ENCODE measurements at regions not wholly inside any gene's neighbourhood (a gene's known extent, or its start where the extent isn't known, plus 50 kb on each side); places are given as distances from the start of the nearest gene placed in this dataset.

GRCh38 chr3:182683858-182684257, 109.4 kb upstream of the ATP11B start:
- DNase-seq (ENCODE audit: low read depth) = no peak

DNA sequence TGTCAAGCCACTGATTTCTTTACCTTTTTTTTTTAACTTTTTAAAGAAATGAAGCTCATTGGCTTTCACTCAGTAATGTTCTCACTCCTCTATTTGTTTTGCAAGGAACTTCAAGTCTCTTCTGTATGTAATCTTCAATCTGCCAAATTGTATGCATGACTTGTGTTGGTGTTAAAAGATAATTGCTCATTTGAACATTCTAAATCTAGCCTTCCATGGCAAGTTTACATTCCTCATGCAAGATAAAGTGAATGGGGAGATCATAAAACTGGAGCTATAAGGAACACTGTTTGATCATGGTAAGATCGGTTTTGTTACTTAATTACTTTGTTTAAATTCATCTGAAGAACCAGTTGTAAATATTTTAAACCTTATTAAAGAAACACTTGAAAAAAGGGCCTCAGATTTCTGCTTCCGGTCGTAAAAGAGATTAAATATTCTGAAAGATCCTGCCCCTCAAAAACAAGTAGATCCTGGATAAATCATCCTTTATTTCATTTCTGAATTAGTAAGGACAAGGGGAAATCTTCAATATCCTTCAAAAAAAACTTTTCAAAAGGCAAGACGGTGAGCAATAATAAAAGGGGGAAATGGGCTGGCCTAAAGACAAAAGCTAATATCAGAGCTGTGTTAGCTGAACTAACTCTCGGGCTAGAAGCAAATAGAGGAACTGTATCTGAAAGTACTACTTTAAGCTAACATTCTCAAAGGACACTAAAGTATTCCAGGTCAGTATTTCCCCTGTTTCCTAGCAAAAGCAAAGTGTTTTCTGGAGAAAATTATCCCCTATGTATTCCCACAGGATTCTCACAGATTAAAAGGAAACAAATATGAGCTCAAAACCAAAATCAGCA, 107.0 kb upstream of the ATP11B start:
- DNase-seq (ENCODE audit: low read depth) = no peak

DNA sequence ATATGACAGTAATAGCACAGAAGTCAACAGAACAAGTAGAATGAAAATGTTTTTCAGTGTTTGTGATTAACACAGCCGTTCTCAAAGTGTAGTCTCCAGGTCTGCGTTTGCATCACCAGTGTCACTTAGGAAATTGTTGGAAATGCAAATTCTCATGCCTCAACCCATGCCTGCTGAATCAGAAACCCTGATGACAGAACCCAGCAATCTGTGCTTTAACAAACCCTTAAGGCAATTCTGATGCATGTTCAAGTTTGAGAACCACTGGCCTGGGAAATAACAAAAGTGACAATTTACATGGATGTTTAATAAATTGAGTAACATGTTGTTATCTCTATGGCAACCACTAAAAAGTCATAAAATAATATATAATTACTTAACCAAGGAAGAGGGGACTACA, 103.1 kb upstream of the ATP11B start:
- no peak for DNase-seq (ENCODE audit: low read depth)

DNA sequence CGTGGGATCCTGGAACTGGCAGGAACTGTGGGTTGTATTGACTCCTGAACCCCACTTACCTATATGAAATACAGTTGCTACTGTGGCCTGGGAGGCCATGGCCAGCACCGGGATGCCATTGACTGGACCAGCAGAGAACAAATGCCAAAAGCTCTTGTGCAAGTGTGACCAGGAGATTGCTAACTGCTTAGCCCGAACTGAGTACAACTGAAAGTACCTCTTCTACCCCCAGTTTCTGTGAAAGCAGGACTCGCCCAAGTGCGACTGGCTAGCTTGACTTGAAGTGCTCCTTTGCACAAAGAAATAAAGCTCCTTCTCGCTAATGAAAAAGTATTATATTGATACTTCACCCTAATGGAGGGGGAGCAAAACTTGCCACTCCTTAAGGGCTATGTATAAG, 101.3 kb upstream of the ATP11B start:
- DNase-seq (ENCODE audit: low read depth) = no peak

DNA sequence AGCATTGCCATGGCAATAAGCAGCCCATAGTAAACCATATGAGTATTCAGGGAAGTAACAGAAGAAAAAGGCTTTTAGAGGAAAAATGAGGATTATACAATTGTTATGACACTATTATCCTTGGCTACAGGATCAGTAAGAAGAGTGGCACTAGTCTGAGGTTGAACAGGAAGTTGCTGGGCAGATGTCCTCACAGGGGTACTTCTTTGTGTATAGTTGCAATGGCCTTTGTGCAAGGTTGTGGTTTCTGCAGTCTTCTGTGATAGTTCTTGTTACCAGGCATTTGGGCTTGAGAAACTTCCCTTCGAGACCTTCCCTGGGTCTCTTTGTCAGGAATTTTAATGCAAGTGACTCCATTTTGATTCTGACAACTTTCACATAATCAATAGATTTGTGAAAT, 100.6 kb upstream of the ATP11B start:
- DNase-seq (ENCODE audit: low read depth) = no peak

DNA sequence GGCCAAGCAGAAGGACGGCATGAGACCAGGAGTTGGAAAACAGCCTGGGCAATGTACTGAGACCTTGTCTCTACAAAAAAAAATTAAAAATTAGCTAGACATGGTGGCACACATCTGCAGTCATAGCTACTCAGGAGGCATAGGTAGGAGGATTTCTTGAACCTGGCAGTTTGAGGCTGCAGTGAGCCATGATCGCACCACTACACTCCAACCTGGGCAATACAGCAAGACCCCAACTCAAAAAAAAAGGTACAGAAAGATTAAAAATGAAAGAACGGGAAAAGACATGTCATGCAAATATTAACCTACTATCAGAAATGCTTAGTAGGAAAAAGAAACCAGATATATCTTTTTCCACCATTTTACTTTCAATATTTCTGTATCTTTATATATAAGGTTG, 99.6 kb upstream of the ATP11B start:
- DNase-seq (ENCODE audit: low read depth) = no peak

GRCh38 chr3:182696916-182697315, 96.4 kb upstream of the ATP11B start:
- DNase-seq (ENCODE audit: low read depth) = no peak

DNA sequence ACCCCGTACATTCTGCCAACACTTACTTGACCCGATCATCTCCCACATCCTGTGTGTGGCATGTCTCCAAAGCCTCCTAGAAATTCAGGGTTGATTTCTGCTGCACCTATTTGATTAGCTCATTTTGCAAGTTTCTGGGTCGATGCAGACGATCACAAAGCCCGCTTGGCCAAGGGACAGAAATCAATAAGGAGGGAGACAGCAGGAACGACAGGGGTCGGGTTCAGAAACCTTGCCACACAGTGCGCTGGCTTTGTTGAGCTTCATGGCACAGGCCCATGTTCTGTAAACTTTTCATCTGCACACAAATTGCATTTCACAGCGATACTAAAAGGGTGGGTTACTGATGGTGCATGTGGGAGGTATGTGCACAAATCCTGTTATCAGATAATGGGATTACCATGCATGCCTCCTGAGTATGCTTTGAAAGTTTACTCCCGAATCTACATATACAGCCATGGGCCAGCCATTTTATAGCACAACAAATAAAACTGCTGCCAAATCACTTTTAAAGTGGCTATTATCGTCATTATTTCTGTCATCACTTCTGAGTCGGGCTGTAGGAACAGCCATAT, 95.9 kb upstream of the ATP11B start:
- DNase-seq (ENCODE audit: low read depth) = no peak

DNA sequence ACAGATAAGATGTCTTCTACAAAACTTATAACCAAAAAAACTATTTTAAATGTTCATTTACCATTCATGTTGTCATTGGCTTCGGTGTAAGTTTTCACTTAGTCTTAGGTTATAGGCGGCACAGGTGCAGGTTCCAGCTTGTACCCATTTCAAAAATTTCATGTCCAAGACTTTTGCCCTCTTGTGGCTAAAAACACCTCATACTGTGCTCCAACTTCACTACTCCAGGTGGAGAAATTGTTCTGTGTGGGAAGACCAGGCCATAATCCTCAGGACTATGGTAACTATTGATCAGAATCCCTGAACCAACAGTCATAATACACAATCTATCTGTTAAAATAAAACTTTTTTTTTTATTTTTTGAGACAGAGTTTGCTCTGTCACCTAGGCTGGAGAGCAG, 95.2 kb upstream of the ATP11B start:
- no peak for DNase-seq (ENCODE audit: low read depth)

DNA sequence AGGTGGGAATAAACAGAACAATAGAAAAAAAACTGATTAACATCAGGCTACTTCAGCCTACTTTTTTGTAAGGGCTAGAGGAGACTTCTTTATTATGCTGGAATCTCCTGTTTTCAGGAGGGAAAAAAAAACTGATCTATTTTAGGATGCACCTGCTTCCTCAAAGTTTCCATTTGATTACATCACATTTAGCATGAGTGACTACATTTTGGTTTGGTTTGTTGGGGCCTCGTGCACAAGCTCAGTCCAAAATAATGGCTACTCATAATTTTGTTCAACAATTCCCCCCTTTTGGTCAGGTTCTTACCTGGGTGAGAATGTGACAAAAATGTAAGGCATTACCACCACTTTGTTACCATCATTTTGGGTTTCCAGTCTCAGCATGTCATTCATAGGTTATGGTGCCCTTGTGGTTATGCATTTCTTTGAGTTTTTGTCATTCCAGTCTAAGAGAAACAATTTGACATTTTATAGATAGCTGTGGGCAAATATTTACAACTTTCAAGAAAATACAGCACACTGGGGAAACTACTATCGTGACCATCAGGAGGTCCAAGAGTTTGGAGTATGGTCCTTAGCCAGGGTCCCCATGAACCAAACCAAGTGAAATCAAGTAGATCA, 93.6 kb upstream of the ATP11B start:
- DNase-seq (ENCODE audit: low read depth) = no peak

- no peak for DNase-seq (ENCODE audit: low read depth)
Observed at GRCh38 chr3:182702216-182702615, 91.1 kb upstream of the ATP11B start.

GRCh38 chr3:182703233-182703632, 90.1 kb upstream of the ATP11B start:
- no peak for DNase-seq (ENCODE audit: low read depth)

- no peak for DNase-seq (ENCODE audit: low read depth)
Observed at GRCh38 chr3:182704926-182705325, 88.4 kb upstream of the ATP11B start.

- DNase-seq (ENCODE audit: low read depth) = no peak
Observed at GRCh38 chr3:182708810-182709209, 84.5 kb upstream of the ATP11B start.

DNA sequence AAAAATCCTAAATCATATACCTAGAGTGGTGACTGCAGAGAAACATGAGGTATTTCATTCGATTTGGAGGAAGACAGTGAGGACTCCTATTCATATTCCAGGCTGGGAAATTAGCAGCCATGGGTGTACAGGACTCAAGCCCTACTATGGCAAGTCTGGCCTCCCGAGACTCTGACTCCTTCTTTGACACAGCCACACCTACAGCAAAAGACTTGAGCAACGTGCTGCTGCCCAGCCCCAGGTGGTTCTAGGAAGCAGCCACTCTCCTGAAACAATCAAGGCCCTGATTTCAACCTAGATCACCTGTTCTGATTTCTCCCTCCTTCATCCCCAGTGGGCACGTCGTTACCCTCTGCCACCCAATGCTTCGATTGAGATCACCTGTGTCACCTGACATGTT, 84.0 kb upstream of the ATP11B start:
- no peak for DNase-seq (ENCODE audit: low read depth)

- no peak for DNase-seq (ENCODE audit: low read depth)
Observed at GRCh38 chr3:182710557-182711157, 82.6 kb upstream of the ATP11B start.

- no peak for DNase-seq (ENCODE audit: low read depth)
Observed at GRCh38 chr3:182711261-182711683, 82.0 kb upstream of the ATP11B start.

DNA sequence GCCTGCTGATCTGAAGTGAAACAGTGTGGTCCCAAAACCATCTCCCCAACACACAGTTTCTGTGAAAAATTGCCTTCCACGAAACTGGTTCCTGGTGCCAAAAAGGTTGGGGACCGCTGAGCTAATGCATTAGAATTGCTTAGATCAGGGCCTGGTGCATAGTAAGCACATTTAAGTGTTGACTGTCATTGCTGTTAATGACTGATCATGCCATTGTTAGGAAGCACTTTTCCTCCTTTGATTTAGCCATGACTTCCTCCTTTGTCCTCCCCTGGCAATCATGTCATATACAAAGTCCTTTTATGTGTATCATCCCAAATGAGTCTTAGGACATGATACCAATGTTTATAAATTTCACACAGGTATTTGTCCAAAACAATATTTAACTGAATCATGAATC, 81.5 kb upstream of the ATP11B start:
- DNase-seq (ENCODE audit: low read depth) = no peak

- DNase-seq (ENCODE audit: low read depth) = no peak
Observed at GRCh38 chr3:182713111-182713510, 80.2 kb upstream of the ATP11B start.

GRCh38 chr3:182713743-182714517, 79.4 kb upstream of the ATP11B start:
- DNase-seq (ENCODE audit: low read depth) = no peak

DNA sequence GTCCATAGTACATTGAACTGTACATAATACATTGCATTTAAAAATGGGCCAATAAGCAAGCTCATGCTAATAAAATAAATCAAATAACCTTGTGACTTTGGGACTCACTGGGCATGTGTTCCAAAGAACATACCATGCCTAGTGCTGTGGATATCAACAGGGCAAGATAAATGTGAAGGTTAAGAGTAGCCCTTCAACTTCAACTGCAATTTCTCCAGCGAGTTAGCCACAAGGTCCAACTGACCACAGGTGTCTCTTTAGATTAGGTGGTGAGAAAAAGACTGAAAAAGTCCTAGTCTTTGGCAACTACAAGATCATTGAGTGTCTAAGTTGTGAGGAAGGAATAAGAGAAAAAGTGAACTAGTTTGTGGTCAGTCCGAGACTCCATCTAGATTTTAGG, 78.3 kb upstream of the ATP11B start:
- DNase-seq (ENCODE audit: low read depth) = no peak

GRCh38 chr3:182716114-182716688, 77.1 kb upstream of the ATP11B start:
- DNase-seq (ENCODE audit: low read depth) = no peak
